Erythroblast (primary cell): ENCODE measurements at regions not wholly inside any gene's neighbourhood (a gene's known extent, or its start where the extent isn't known, plus 50 kb on each side); places are given as distances from the start of the nearest gene placed in this dataset.

Experiments
- GATA1 ChIP-seq: IDR thresholded peaks from 2 replicates; pipeline ENCODE4 v1.6.1; 2011; ENCODE audit warnings: low read depth, mild to moderate bottlenecking, control low read depth, low read length, moderate library complexity
- POLR2A ChIP-seq: IDR thresholded peaks from 2 replicates; pipeline ENCODE4 v1.6.1; 2011; ENCODE audit warnings: mild to moderate bottlenecking, low read length

- no peak for TF ChIP-seq POLR2A
- no peak for TF ChIP-seq GATA1
These were observed 114.5 kb downstream of the AXIN2 start for GRCh38 chr17:65446838-65447526.
